ENCODE measurements at regions not wholly inside any gene's neighbourhood (a gene's known extent, or its start where the extent isn't known, plus 50 kb on each side); places are given as distances from the start of the nearest gene placed in this dataset.

DNA sequence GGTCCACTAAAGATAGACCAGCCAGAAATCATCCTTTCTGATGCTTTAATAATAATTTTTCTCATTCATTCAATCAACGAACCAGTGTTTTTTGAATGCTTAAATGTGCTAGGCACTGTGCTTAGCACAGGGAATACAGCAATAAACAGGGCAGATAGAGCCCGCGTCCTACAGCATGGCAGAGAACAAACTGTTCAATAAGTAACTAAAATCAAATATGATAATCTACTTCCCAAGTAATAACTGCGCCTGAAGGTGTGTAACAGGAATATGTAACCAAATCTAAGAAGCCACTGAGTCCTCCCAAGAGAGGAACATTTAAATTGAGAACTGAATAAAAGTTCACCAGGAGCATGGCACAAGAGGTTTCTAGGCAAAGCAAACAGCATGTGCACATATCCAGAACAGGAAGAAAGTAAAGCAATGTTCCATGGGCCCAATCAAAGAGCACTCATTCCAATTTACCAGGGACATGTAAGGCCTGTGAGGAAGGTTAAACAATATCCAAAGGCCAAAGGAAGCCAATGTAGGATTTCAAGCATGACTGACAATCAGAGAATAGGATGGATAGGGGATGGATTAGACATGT, 311.0 kb upstream of the RARB start:
- no peak overlapping the region for H3K4me3 ChIP-seq (ENCODE audit: low read depth in 2 of 2, low read length in 2 of 2)
- CTCF ChIA-PET, result no interaction called here
- H3K27ac ChIP-seq (ENCODE audit: low read length), result no peak overlapping the region
- ATAC-seq (no peak), DNase-seq (ENCODE audit: low read depth, low spot score) (no peak)
- no peaks in the 10 kb centered on the region for H3K9me3 ChIP-seq (ENCODE audit: control insufficient read depth, insufficient read depth, low read depth, low read length)
- POLR2A ChIA-PET, result no interaction called here
- H3K27me3 ChIP-seq (ENCODE audit: control insufficient read depth, insufficient read depth, low read length), result no peaks in the 10 kb centered on the region
- no peaks in the 10 kb centered on the region for H3K4me1 ChIP-seq (ENCODE audit: control insufficient read depth, insufficient read depth, low read length)
- TF ChIP-seq CTCF (IDR thresholded peaks at IDR 0.05), result no peak
- TF ChIP-seq SIN3A (IDR thresholded peaks at IDR 0.05; ENCODE audit: borderline replicate concordance, insufficient read depth, low read depth, low read length), result no peak
- TF ChIP-seq REST (IDR thresholded peaks at IDR 0.05; ENCODE audit: insufficient read depth in 1 of 2, low read depth in 2 of 2, low read length in 1 of 2), result no peak
- no peak for TF ChIP-seq TCF7L2 (IDR thresholded peaks at IDR 0.05; ENCODE audit: low read depth, low read length)
- no peak for TF ChIP-seq POLR2AphosphoS5 (IDR thresholded peaks at IDR 0.05; ENCODE audit: low read depth, low read length)
- intact Hi-C loops (cut with micrococcal nuclease; ENCODE audit: unreplicated experiment) (no loop called here), in situ Hi-C loops (cut with HindIII; ENCODE audit: low pct_unique_long_range_greater_than_20kb, low sequenced_read_pairs) (no loop called here)
- BruUV-seq (replicated peaks), result no TSS peak
- no peaks in the 10 kb centered on the region for H3K36me3 ChIP-seq (ENCODE audit: control insufficient read depth, insufficient read depth, low read length)

GRCh38 chr3:25119682-25120081, 308.4 kb upstream of the RARB start:
- in situ Hi-C loops (cut with HindIII; ENCODE audit: low pct_unique_long_range_greater_than_20kb, low sequenced_read_pairs) (no loop called here), intact Hi-C loops (cut with micrococcal nuclease; ENCODE audit: unreplicated experiment) (no loop called here)
- Histone ChIP-seq H3K9me3 (ENCODE audit: control insufficient read depth, insufficient read depth, low read depth, low read length) (no peaks in the 10 kb centered on the region), H3K4me3 (ENCODE audit: low read depth in 2 of 2, low read length in 2 of 2) (no peak overlapping the region), H3K36me3 (ENCODE audit: control insufficient read depth, insufficient read depth, low read length) (no peaks in the 10 kb centered on the region), H3K4me1 (ENCODE audit: control insufficient read depth, insufficient read depth, low read length) (no peaks in the 10 kb centered on the region), H3K27me3 (ENCODE audit: control insufficient read depth, insufficient read depth, low read length) (no peaks in the 10 kb centered on the region), H3K27ac (ENCODE audit: low read length) (no peak overlapping the region)
- no peak for DNase-seq (ENCODE audit: low read depth, low spot score)
- POLR2A ChIA-PET, result no interaction called here
- ATAC-seq, result no peak
- CTCF ChIA-PET, result no interaction called here
- no TSS peak for BruUV-seq (replicated peaks)
- TF ChIP-seq POLR2AphosphoS5 (IDR thresholded peaks at IDR 0.05; ENCODE audit: low read depth, low read length) (no peak), TCF7L2 (IDR thresholded peaks at IDR 0.05; ENCODE audit: low read depth, low read length) (no peak), CTCF (IDR thresholded peaks at IDR 0.05) (no peak), REST (IDR thresholded peaks at IDR 0.05; ENCODE audit: insufficient read depth in 1 of 2, low read depth in 2 of 2, low read length in 1 of 2) (no peak), SIN3A (IDR thresholded peaks at IDR 0.05; ENCODE audit: borderline replicate concordance, insufficient read depth, low read depth, low read length) (no peak)
